Vagina (tissue), 2 donors: ENCODE measurements at regions not wholly inside any gene's neighbourhood (a gene's known extent, or its start where the extent isn't known, plus 50 kb on each side); places are given as distances from the start of the nearest gene placed in this dataset.
"Not testable (repeated sequence)": the region's sequence is repeated elsewhere in the genome, so short reads cannot be mapped to it uniquely, and the experiment has no call there.

Experiments used
- DNase-seq, 2 donors: peaks; one replicate each; pipeline ENCODE4 v3.0.0-alpha.2; 2017; ENCODE audit errors: extremely low spot score in 2 of 2
- H3K27ac ChIP-seq: fragments of 200-600 bp; sonication (generic); one replicate; pipeline ENCODE4 v1.5.1; 2019
- H3K27me3 ChIP-seq: fragments of 200-600 bp; sonication (generic); one replicate; pipeline ENCODE4 v1.5.1; 2019
- H3K36me3 ChIP-seq, 2 donors: fragments of 200-600 bp; sonication (generic); one replicate each; pipeline ENCODE4 v1.5.1; 2017 to 2019
- H3K4me1 ChIP-seq: fragments of 200-600 bp; sonication (generic); one replicate; pipeline ENCODE4 v1.5.1; 2019
- H3K4me3 ChIP-seq, 2 donors: fragments of 200-600 bp; sonication (generic); 1 replicate in 1 of 2; 2 replicates in 1 of 2; pipeline ENCODE4 v1.5.1; 2016 to 2019
- H3K9me3 ChIP-seq: fragments of 200-600 bp; sonication (generic); one replicate; pipeline ENCODE4 v1.5.1; 2019
- POLR2A ChIP-seq, 2 donors: fragments of 450-650 bp; IDR thresholded peaks; one replicate each; pipeline ENCODE4 v1.6.1; 2017; ENCODE audit warnings: antibody characterized with exemption in 2 of 2, mild to moderate bottlenecking in 2 of 2, moderate library complexity in 2 of 2
- POLR2AphosphoS5 ChIP-seq, 2 donors: sonication (generic); formaldehyde crosslinking; IDR thresholded peaks; one replicate each; pipeline ENCODE4 v1.9.0; 2017; ENCODE audit warnings: antibody characterized with exemption in 2 of 2, mild to moderate bottlenecking in 2 of 2, low read depth in 1 of 2; ENCODE audit not compliant: insufficient read depth in 1 of 2
- intact Hi-C: fragments of 100-400 bp; cut with DNase I; formaldehyde crosslinking; loops from one replicate; pipeline ENCODE4 v1.15.1; 2023
- TF ChIP-seq, protein P1 (sequence below), 3 experiments: fragments of 450-650 bp in 2 of 3; fragments of 200-600 bp in 1 of 3; sonication (generic) in 1 of 3; IDR thresholded peaks; one replicate each; pipeline ENCODE4 v1.5.1; 2017 to 2019; ENCODE audit warnings: antibody characterized with exemption in 3 of 3, mild to moderate bottlenecking in 2 of 3, moderate library complexity in 2 of 3

DNA sequence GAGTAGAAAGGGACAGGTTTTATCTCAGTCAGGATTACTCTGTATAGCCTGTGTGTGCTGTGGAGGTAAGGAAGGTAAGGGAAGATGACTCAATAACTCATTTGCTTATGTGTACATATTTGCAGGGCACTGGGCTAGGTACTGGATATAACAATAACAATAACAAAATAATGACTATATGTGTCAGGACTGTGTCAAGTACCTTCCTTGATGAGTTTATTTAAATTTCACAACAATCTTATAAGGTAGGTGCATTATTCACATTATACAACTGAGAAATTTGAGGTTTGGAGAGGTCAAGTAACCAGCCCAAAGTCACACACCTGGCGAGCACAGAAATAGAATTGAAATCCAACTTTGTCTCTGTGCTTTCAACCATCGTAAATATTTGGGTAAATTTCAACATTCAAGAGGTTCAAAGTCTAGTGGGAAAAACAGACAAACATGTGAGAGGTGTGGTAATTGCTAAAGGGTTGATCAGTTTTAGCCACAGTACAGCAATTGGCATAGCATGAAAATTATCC lies 131.8 kb downstream of the APIP start:
- H3K36me3 ChIP-seq = no peaks in the 10 kb centered on the region
- H3K27ac ChIP-seq = no peak overlapping the region
- TF ChIP-seq POLR2AphosphoS5 (IDR thresholded peaks at IDR 0.05; ENCODE audit: insufficient read depth in 1 of 2, low read depth in 1 of 2) = no peak
- no peak for TF ChIP-seq POLR2A (IDR thresholded peaks at IDR 0.05)
- TF ChIP-seq, protein P1, sequence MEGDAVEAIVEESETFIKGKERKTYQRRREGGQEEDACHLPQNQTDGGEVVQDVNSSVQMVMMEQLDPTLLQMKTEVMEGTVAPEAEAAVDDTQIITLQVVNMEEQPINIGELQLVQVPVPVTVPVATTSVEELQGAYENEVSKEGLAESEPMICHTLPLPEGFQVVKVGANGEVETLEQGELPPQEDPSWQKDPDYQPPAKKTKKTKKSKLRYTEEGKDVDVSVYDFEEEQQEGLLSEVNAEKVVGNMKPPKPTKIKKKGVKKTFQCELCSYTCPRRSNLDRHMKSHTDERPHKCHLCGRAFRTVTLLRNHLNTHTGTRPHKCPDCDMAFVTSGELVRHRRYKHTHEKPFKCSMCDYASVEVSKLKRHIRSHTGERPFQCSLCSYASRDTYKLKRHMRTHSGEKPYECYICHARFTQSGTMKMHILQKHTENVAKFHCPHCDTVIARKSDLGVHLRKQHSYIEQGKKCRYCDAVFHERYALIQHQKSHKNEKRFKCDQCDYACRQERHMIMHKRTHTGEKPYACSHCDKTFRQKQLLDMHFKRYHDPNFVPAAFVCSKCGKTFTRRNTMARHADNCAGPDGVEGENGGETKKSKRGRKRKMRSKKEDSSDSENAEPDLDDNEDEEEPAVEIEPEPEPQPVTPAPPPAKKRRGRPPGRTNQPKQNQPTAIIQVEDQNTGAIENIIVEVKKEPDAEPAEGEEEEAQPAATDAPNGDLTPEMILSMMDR (IDR thresholded peaks at IDR 0.05) = no peak
- H3K4me3 ChIP-seq = no peak overlapping the region
- H3K9me3 ChIP-seq = no peaks in the 10 kb centered on the region
- intact Hi-C loops = no loop called here
- H3K4me1 ChIP-seq = no peaks in the 10 kb centered on the region
- H3K27me3 ChIP-seq = no peaks in the 10 kb centered on the region
- no peak for DNase-seq

DNA sequence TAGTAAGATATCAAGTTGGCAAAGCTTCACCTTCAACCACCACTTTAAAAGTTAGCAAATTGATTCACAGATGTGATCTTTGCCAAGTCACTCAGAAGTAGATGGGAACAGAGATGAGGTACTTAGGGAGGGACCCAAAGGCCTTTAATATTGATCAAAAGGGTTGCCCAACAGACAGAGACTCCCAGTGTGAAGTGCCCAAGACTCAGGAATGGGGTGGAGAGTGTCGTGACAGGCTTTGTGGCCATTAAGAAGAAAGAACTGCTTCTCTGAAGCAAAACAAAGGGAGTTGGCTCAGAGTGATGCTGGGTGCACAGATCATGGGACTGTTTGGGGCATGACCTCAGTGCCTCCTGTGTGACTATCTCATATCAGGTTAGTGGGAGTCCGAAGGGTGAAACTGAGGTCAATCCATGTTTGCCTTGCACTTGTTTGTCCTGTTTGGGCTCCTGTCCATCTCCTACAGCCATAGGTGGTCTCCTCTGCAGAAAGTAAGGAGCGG lies 132.3 kb downstream of the APIP start:
- no peaks in the 10 kb centered on the region for H3K9me3 ChIP-seq
- no peaks in the 10 kb centered on the region for H3K36me3 ChIP-seq
- no peaks in the 10 kb centered on the region for H3K4me1 ChIP-seq
- H3K27me3 ChIP-seq = no peaks in the 10 kb centered on the region
- DNase-seq = no peak
- no peak overlapping the region for H3K27ac ChIP-seq
- TF ChIP-seq POLR2A (IDR thresholded peaks at IDR 0.05) = no peak
- TF ChIP-seq, protein P1 (IDR thresholded peaks at IDR 0.05) = no peak
- TF ChIP-seq POLR2AphosphoS5 (IDR thresholded peaks at IDR 0.05; ENCODE audit: insufficient read depth in 1 of 2, low read depth in 1 of 2) = no peak
- no peak overlapping the region for H3K4me3 ChIP-seq
- intact Hi-C loops = no loop called here

DNA sequence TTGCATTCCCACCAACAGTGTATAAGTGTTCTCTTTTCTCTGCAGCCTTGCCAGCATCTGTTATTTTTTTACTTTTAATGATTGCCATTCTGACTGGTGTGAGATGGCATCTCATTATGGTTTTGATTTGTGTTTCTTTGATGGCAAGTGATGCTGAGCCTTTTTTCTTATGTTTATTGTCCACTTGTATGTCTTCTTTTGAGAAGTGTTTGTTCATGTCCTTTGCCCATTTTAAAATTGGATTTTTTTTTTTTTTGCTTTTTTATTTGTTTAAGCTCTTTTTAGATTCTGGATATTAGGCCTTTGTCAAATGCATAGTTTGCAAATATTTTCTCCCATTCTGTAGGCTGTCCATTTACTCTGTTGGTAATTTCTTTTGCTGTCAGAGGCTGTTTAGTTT lies 134.4 kb downstream of the APIP start:
- H3K4me3 ChIP-seq, H3K27ac ChIP-seq, H3K9me3 ChIP-seq, H3K4me1 ChIP-seq, intact Hi-C loops, H3K27me3 ChIP-seq, DNase-seq, H3K36me3 ChIP-seq: not testable (repeated sequence)

DNA sequence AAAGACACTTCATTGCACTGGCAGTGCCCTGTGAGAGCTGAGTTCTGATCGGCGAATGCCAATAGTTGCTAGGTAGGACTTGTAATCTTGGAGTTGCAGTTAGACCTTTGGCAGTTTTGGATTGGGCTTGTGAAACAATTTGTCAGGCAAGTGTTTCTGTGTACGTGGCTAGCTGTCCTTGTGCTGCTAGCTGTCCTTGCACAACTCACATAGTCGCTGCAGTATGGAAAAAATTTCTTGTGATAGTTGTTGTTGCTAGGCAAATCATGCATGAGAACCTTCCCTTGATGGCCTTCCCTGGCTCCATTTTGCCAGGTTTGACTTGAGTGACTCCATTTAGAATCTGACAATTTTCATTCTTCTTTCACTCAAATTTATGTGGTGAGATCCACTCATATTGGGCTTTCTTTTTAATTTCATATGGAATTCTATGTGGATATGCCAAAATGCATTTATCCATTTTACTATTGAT lies 140.7 kb downstream of the APIP start:
- intact Hi-C loops = no loop called here
- TF ChIP-seq POLR2AphosphoS5 (IDR thresholded peaks at IDR 0.05; ENCODE audit: insufficient read depth in 1 of 2, low read depth in 1 of 2) (no peak), POLR2A (IDR thresholded peaks at IDR 0.05) (no peak)
- TF ChIP-seq, protein P1 (IDR thresholded peaks at IDR 0.05) = no peak

DNA sequence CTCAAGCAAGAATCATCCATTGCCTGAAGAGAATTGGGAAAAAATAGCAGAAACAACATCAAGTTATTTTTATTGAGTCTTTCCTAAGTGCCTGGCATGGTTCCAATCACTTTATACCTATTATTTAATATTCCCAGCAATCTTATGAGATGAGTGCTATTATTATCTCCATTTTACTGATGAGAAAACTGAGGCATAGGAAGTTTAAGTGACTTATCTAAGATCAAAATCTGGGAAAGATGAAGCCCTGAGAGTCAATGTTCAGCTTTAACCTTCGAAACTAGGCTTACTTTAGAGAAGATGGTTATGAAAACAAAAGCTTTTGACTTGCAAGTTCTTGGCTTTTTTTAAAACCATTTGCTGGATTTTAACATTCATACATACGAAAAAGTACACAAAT lies 141.6 kb downstream of the APIP start:
- intact Hi-C loops = no loop called here
- no peaks in the 10 kb centered on the region for H3K4me1 ChIP-seq
- no peaks in the 10 kb centered on the region for H3K36me3 ChIP-seq
- TF ChIP-seq POLR2AphosphoS5 (IDR thresholded peaks at IDR 0.05; ENCODE audit: insufficient read depth in 1 of 2, low read depth in 1 of 2) (no peak), POLR2A (IDR thresholded peaks at IDR 0.05) (no peak)
- TF ChIP-seq, protein P1 (IDR thresholded peaks at IDR 0.05) = no peak
- H3K27ac ChIP-seq = no peak overlapping the region
- H3K4me3 ChIP-seq = no peak overlapping the region
- no peaks in the 10 kb centered on the region for H3K27me3 ChIP-seq
- H3K9me3 ChIP-seq = no peaks in the 10 kb centered on the region
- no peak for DNase-seq

More for the DNA sequence above, 140.7 kb downstream of the APIP start:
- no peaks in the 10 kb centered on the region for H3K36me3 ChIP-seq
- no peak overlapping the region for H3K4me3 ChIP-seq
- H3K27ac ChIP-seq = no peak overlapping the region
- no peaks in the 10 kb centered on the region for H3K4me1 ChIP-seq
- H3K27me3 ChIP-seq = no peaks in the 10 kb centered on the region
- no peak for DNase-seq
- no peaks in the 10 kb centered on the region for H3K9me3 ChIP-seq
